Ishikawa (cell line): ENCODE measurements at regions not wholly inside any gene's neighbourhood (a gene's known extent, or its start where the extent isn't known, plus 50 kb on each side); places are given as distances from the start of the nearest gene placed in this dataset.

Source experiments
- CEBPB ChIP-seq: IDR thresholded peaks from 2 replicates; pipeline ENCODE4 v1.6.1; 2012
- CREB1 ChIP-seq: IDR thresholded peaks from 2 replicates; pipeline ENCODE4 v1.6.1; 2012; ENCODE audit warnings: low read depth
- EGR1 ChIP-seq: IDR thresholded peaks from 2 replicates; pipeline ENCODE4 v1.6.1; 2012
- EP300 ChIP-seq: IDR thresholded peaks from 2 replicates; pipeline ENCODE4 v1.6.1; 2012; ENCODE audit warnings: borderline replicate concordance
- FOXM1 ChIP-seq: IDR thresholded peaks from 2 replicates; pipeline ENCODE4 v1.6.1; 2012; ENCODE audit warnings: low read depth, borderline replicate concordance
- MAX ChIP-seq: IDR thresholded peaks from 2 replicates; pipeline ENCODE4 v1.6.1; 2012
- NFIC ChIP-seq: IDR thresholded peaks from 2 replicates; pipeline ENCODE4 v1.6.1; 2012
- RAD21 ChIP-seq: IDR thresholded peaks from 2 replicates; pipeline ENCODE4 v1.6.1; 2012; ENCODE audit warnings: low read depth
- REST ChIP-seq: IDR thresholded peaks from 2 replicates; pipeline ENCODE4 v1.6.1; 2012; ENCODE audit warnings: low read depth, mild to moderate bottlenecking
- TAF1 ChIP-seq: IDR thresholded peaks from 2 replicates; pipeline ENCODE4 v1.6.1; 2012; ENCODE audit warnings: low read depth, mild to moderate bottlenecking
- TCF12 ChIP-seq: IDR thresholded peaks from 2 replicates; pipeline ENCODE4 v1.6.1; 2012; ENCODE audit warnings: low read depth
- TEAD4 ChIP-seq: IDR thresholded peaks from 2 replicates; pipeline ENCODE4 v1.6.1; 2012
- USF1 ChIP-seq: IDR thresholded peaks from 2 replicates; pipeline ENCODE4 v1.6.1; 2012
- YY1 ChIP-seq: IDR thresholded peaks from 2 replicates; pipeline ENCODE4 v1.6.1; 2012; ENCODE audit warnings: low read depth
- ZBTB7A ChIP-seq: IDR thresholded peaks from 2 replicates; pipeline ENCODE4 v1.6.1; 2012; ENCODE audit warnings: low read depth

- TF ChIP-seq YY1 (no peak), RAD21 (no peak), EP300 (no peak), MAX (no peak), USF1 (no peak), TEAD4 (no peak), TAF1 (no peak), CREB1 (no peak), CEBPB (no peak), FOXM1 (no peak), ZBTB7A (no peak), TCF12 (no peak), REST (no peak)
Measured at GRCh38 chr2:2887772-2888387, 489.7 kb downstream of the EIPR1 start.

- TF ChIP-seq RAD21 (no peak), CREB1 (no peak), YY1 (no peak), EGR1 (no peak), CEBPB (no peak), TEAD4 (no peak), FOXM1 (no peak), NFIC (no peak), MAX (no peak), REST (no peak), EP300 (no peak), ZBTB7A (no peak)
Measured at GRCh38 chr2:2886922-2887321, 490.7 kb downstream of the EIPR1 start.

- TF ChIP-seq USF1 (no peak), NFIC (no peak), REST (no peak), MAX (no peak), EP300 (no peak), ZBTB7A (no peak), CREB1 (no peak), EGR1 (no peak), TAF1 (no peak), TCF12 (no peak), TEAD4 (no peak), YY1 (no peak), FOXM1 (no peak), CEBPB (no peak)
Measured at GRCh38 chr2:2881499-2881898, 496.1 kb downstream of the EIPR1 start.

- TF ChIP-seq EGR1, result no peak
- TF ChIP-seq NFIC, result no peak
- TF ChIP-seq CEBPB, result no peak
- no peak for TF ChIP-seq MAX
- no peak for TF ChIP-seq RAD21
- TF ChIP-seq TCF12, result no peak
- no peak for TF ChIP-seq ZBTB7A
- TF ChIP-seq EP300, result no peak
- TF ChIP-seq TAF1, result no peak
- no peak for TF ChIP-seq TEAD4
- no peak for TF ChIP-seq REST
- no peak for TF ChIP-seq CREB1
- TF ChIP-seq FOXM1, result no peak
- no peak for TF ChIP-seq YY1
- no peak for TF ChIP-seq USF1
Measured at GRCh38 chr2:2880938-2881337, 496.7 kb downstream of the EIPR1 start.
